NCI-H187 treated with DMSO at 0.1 percent for 48 hours (cell line): ENCODE measurements at regions not wholly inside any gene's neighbourhood (a gene's known extent, or its start where the extent isn't known, plus 50 kb on each side); places are given as distances from the start of the nearest gene placed in this dataset.

Experiments used
- DNase-seq: peaks from one replicate; lab custom pipeline; 2025; lab: John Stamatoyannopoulos, UW

DNA sequence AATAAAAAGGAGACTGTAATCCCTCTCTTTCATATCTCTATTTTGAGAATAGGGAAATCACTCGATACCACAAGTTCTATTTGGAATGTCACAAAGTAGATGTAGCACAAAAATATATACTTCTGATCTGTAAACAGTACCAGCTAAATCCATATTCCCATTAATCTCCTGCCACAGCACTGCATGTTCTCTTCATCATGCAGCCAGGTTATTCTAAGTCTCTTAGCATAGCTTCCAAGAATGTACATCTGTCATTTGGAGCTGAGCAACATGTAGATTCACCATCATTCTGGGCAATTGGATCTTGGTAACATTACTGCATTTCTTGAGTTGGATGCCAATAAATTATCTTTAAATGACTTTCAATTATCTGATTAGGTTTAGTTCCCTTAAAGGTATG, 1874.5 kb downstream of the MRPL39 start:
- no peak for DNase-seq

DNA sequence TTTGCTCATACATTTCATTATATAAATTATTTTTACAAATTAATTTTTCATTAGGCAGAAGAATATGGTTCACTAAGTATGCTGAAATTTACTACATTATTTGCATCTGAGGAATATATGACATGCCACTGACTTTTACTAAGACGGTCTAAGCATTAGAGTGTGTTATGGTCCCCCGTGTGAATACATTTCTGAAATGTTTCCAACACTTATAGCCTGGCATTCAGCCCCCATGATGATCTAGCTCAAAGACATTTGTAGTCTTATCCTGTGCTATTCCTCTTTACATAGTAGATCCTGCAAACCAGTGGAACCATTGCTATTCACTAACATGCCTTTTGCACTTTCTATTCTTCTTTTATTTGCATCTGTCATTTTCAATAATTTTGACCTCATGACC, 1878.0 kb downstream of the MRPL39 start:
- no peak for DNase-seq

GRCh38 chr21:23725576-23725975, 1881.7 kb downstream of the MRPL39 start:
- no peak for DNase-seq

DNA sequence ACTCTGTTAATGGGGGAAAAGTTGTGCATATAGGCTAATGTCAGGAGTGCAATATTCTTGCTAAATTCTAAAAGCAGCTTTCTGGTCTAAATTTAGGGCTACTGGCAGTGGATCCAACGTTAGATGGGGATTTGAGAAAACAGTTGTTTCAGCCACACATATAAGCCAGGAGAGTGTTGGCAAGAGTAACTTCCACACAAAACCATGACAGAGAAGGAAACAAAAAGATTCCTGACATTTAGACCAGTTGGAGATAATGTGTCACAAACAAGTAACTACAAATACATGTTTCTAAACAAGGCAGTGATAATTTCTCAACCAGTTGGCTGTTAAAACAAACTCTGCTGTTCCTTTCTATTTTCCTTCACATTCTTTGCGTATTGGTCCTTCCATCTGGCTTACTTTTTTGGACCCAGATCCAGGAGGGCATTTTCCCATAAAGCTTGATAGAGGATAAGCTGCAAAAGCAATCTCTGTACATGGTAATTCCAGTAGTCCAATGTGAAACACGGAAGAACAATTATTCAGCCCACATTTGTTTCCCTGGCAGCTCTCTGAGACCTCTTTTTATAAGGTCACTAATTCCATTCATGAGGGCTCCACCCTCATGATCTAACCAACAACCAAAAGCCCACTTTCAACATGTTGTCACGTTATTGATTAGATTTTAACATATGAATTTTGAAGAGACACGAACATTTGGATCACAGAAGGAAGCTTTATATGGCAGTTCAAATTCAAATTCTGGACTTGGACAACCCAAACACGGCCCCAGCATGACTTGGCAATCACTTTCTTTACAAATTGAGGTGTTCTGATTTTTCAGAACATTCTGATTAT, 1888.6 kb downstream of the MRPL39 start:
- no peak for DNase-seq

- no peak for DNase-seq
Measured at GRCh38 chr21:23712166-23712565, 1895.1 kb downstream of the MRPL39 start.

DNA sequence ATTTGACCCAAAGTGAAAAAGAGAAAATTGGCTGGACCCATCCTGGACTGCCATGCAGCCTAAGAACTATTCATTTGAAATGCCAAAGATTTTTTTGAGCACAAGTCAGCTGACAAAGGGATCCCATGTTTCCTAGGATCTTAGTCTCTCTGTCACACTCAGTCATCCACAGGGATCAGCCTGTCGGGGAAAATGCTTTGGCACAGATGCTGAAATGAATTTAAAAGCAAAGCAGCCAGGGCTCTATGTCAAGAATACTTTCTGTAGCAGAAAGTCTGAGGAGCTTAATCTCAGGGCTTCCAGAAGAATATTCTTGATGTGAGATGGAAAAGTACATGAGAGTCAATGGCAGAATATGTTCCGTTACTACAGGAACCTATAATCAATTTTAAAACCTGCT, 1900.8 kb downstream of the MRPL39 start:
- DNase-seq = no peak

GRCh38 chr21:23699402-23699801, 1907.9 kb downstream of the MRPL39 start:
- DNase-seq = no peak

- no peak for DNase-seq
Measured at GRCh38 chr21:23698619-23699018, 1908.7 kb downstream of the MRPL39 start.

DNA sequence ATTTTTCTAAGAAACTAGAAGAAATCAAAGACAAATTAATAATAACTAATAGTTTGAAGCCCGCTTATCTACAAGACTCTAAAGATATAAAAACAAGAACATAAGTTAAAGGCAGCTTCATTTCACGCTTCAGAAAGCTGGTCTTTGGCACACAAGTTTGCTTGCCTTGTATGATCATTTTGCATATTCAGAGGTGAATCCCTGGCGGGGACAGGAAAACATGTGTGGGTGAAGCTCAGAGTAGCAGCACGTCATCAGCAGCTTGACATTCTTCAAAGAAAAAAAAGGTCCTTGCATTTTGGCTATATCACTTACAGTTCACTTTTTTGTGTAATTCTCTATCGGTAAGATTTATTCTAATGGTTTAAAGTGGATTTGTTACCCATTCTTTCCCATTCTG, 1911.8 kb downstream of the MRPL39 start:
- DNase-seq = no peak

DNA sequence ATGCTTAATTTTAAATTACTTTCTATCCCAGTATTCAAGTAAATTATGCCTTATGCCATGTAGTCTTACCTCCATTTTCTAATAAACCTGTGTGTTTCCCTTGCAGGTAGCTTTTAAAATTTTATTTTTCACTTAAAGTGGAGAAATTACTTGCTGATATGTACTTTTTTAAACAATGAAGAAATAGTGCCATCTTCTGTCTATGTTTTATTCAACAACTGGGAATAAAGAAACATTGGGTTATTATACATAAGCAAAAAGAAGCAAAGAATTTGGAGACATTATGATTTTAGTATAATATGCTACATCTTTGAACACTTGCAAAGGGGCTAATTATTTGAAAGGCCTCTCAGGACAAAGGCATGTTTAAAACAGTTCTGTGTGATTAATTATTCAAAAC, 1912.9 kb downstream of the MRPL39 start:
- no peak for DNase-seq

DNA sequence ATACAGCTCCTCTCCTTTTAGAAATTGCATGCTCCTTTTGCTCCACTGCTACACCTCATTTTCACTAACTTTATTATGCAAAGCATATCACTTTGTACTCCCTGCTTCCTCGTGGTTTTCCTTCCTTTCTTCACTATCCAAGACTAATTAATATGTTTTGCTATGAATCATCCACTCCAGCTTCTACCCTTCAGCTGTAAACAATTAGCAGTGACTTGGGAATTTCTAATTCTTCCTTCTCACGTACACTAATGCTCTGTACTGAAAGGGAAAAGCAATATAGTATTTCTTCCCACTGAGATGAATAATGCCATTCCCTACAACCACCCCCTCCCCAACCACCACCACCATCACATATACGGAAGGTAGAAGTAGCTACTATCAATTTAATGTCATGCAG, 1917.0 kb downstream of the MRPL39 start:
- DNase-seq = no peak

GRCh38 chr21:23686737-23687523, 1920.4 kb downstream of the MRPL39 start:
- DNase-seq = no peak

DNA sequence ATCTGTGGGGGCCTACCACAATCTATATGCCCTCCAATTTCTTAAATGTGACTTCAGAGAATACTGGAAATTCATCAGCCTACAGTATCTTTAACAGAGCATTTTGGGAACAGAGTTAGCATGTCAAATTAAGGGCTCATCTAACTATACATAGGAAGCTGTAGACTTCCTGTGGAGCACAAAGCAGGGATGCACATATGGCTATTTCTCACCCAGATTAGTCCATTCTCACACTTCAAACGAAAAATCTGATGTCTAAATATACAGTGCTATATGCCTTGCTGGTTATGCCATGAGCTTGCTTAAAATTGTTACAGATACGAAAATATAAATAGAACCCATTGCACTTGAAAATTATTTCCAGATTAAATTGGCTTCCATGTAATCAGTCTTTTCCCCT, 1922.8 kb downstream of the MRPL39 start:
- no peak for DNase-seq

- DNase-seq = no peak
Measured at GRCh38 chr21:23664193-23664694, 1943.0 kb downstream of the MRPL39 start.

- no peak for DNase-seq
Measured at GRCh38 chr21:23660560-23660959, 1946.7 kb downstream of the MRPL39 start.

DNA sequence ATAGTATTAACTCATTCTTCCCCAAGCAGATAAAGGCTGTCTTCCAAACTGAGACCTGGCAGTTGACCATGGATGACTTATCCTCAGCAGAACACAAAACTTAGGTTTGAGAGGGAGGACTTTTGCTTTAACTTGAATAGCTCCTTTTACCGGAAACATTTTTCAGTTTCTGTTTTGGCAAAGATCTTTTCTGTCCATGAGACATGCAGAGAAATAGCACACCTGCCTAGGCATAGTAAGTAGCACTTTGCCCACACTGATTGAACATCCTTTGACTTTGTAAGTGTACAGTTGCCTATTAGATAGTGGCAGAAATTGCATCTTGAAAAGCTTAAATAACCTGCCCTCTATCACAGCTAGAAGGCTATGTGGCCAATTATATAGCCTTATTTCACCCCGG, 1962.5 kb downstream of the MRPL39 start:
- no peak for DNase-seq

DNA sequence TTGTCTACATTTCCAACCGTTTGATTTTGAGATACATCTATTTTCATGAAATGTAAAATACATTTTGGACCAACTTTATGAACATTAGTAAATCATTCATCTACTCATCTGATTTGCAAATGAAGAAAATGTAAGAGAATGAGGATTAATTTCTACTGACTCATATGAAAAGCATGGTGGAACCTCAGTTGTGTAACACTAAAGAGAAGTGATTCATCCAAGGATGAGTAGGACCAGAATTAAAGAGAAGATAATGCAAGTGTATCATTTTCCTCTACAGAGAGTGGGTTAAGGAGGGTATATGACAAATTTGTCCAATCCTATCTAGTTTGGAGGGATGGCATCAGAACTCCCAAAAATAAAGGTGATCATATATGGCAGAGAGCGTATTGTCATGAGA, 1967.6 kb downstream of the MRPL39 start:
- no peak for DNase-seq

GRCh38 chr21:23638131-23638695, 1969.1 kb downstream of the MRPL39 start:
- DNase-seq = no peak

DNA sequence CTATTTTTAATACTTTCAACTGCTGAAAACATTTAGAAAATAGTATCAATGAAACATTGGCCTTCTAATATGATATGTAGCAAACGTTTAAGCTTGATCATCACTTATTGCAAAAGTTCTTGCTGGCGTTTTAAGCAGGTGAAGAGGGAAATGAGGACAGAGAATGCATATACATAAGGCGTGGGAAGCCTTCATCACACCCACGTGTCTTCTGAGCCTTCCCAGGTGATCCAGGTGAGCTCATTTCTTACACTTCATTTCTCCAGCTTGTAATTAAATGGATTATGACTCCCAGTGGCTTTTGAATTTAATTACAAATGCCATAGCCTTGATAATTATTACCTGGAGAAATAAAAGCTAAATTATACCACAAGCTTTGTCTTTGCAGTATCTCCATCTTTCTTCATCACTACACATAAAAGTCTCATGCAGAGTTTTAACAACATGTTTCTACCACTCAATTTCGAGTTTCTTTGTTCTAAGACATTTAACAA, 1973.8 kb downstream of the MRPL39 start:
- DNase-seq = no peak

GRCh38 chr21:23624281-23624680, 1983.0 kb downstream of the MRPL39 start:
- DNase-seq = no peak

GRCh38 chr21:23613014-23613413, 1994.3 kb downstream of the MRPL39 start:
- no peak for DNase-seq

- no peak for DNase-seq
Measured at GRCh38 chr21:23612210-23612609, 1995.1 kb downstream of the MRPL39 start.
